ENCODE measurements at regions not wholly inside any gene's neighbourhood (a gene's known extent, or its start where the extent isn't known, plus 50 kb on each side); places are given as distances from the start of the nearest gene placed in this dataset.
"Not testable (repeated sequence)": the region's sequence is repeated elsewhere in the genome, so short reads cannot be mapped to it uniquely, and the experiment has no call there.

DNA sequence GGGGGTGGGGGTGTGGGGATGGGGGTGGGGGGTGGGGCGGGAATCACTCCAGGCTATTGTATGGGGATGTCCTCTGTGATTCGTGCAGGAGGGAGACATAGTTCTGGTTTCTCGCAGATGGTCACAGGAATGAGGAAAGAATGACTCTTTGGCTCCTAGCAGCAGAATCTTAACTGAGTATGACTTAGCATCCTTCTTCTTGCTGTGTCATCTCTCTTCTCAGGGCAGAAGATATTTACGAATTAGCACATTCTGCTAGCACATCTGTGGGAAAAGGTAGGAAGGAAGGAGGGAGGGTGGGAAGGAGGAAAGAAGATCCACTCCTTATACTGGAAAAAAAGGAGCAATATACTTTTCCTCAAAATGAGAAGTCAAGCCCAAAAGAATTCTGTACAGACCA lies 686.8 kb upstream of the DEFB115 start:
- H3K4me3 ChIP-seq; H3K9me3 ChIP-seq; H3K27ac ChIP-seq; H3K36me3 ChIP-seq; H3K27me3 ChIP-seq; DNase-seq (ENCODE audit: low spot score in 2 of 2); H3K4me1 ChIP-seq: not testable (repeated sequence)
- 71% methylated on average over 4 of the region's 4 CpGs for WGBS

GRCh38 chr20:30574337-30574736 lies 683.1 kb upstream of the DEFB115 start:
- H3K4me3 ChIP-seq; DNase-seq (ENCODE audit: low spot score in 2 of 2); H3K4me1 ChIP-seq; H3K27ac ChIP-seq; H3K27me3 ChIP-seq; H3K9me3 ChIP-seq; H3K36me3 ChIP-seq: not testable (repeated sequence)
- 64% methylated on average over 2 of the region's 2 CpGs for WGBS

GRCh38 chr20:30579069-30579468 lies 678.4 kb upstream of the DEFB115 start:
- 61% methylated on average over 6 of the region's 6 CpGs for WGBS
- peak overlapping the region; percentile 51 for H3K4me3 ChIP-seq
- not testable (repeated sequence) for H3K27ac ChIP-seq

DNA sequence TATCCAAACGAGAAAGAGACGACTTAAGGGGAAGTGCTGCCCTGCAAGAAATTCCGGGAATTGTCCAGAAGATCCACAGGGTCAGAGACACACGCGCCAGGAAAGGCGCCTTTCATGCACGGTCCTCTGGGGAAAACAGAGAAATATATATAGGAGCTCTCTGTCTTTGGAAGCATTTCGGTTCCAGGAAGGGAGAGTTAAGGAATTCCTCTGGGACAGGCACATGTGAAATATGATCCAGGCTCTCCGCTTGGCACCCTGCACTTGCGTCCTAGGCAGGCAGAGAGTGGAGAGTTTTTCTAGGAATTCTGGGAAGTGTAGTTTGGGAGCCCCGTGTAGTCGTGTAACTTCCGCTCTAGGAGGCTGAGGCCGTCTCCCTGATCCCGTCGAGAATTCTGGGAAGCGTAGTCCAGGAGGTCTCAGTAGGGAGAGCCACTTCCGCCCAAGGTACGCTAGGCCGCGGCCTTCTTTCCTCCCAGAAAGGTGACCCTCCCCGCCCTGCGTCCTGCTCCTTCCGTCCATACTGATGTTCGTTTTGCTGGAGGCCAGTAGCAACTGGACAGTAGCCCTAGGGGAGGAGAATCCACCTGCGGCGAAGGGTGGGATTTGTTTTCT lies 677.5 kb upstream of the DEFB115 start:
- not testable (repeated sequence) for DNase-seq (ENCODE audit: low spot score in 2 of 2)
- H3K27ac ChIP-seq = peak overlapping the region; percentile 41
- peak in 1 of 3 donors; percentile 7 for TF ChIP-seq POLR2AphosphoS5 (IDR thresholded peaks at IDR 0.05)

More at GRCh38 chr20:30579069-30579468, 678.4 kb upstream of the DEFB115 start:
- H3K27me3 ChIP-seq; H3K36me3 ChIP-seq; DNase-seq (ENCODE audit: low spot score in 2 of 2); H3K9me3 ChIP-seq; H3K4me1 ChIP-seq: not testable (repeated sequence)

DNA sequence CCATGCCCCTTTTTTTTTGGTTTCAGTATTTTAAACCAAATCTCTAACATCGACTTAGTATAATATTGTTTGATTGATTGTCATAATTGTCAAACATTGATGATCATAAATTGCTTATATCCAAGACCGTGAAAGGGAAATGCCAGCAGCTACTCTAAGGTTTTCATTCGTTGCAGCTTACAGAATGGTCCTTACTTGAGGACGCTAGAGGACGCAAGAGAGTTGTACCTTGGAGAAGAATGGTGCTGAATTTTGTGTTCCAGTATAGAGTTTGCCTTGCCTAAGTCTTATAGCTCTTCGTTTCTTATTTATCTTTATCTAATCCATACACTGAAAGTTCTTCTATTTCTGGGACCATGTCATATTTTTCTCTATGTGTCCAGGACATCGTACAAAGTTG lies 675.6 kb upstream of the DEFB115 start:
- 38% methylated on average over 7 of the region's 7 CpGs for WGBS
- not testable (repeated sequence) for H3K27ac ChIP-seq; H3K27me3 ChIP-seq; DNase-seq (ENCODE audit: low spot score in 2 of 2); H3K36me3 ChIP-seq; H3K9me3 ChIP-seq; H3K4me3 ChIP-seq
- H3K4me1 ChIP-seq = peaks cover 16% of the 10 kb centered on the region

More for the DNA sequence above, 677.5 kb upstream of the DEFB115 start:
- H3K36me3 ChIP-seq, H3K9me3 ChIP-seq, H3K4me1 ChIP-seq, H3K27me3 ChIP-seq: not testable (repeated sequence)
- 23% methylated on average over 26 of the region's 27 CpGs for WGBS
- H3K4me3 ChIP-seq = peak overlapping the region; percentile 51

DNA sequence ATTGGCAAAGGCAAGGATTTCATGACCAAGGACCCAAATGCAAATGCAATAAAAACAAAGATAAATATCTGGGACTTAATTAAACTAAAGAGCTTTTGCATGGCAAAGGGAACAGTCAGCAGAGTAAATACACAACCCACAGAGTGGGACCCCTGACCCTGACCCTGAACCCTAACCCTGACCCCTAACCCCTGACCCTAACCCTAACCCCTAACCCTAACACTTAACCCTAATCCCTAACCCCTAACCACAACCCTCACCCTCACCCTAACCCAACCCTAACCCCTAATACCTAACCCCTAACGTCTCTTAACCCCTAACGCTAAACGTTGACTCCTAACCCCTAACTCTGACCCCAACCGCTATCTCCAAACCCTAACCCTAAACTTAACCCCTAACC lies 673.1 kb upstream of the DEFB115 start:
- not testable (repeated sequence) for H3K36me3 ChIP-seq; H3K9me3 ChIP-seq; H3K27ac ChIP-seq; H3K27me3 ChIP-seq; DNase-seq (ENCODE audit: low spot score in 2 of 2)
- 83% methylated on average over 4 of the region's 4 CpGs for WGBS
- H3K4me1 ChIP-seq = peaks cover 16% of the 10 kb centered on the region
- H3K4me3 ChIP-seq = peak overlapping the region; percentile 54

DNA sequence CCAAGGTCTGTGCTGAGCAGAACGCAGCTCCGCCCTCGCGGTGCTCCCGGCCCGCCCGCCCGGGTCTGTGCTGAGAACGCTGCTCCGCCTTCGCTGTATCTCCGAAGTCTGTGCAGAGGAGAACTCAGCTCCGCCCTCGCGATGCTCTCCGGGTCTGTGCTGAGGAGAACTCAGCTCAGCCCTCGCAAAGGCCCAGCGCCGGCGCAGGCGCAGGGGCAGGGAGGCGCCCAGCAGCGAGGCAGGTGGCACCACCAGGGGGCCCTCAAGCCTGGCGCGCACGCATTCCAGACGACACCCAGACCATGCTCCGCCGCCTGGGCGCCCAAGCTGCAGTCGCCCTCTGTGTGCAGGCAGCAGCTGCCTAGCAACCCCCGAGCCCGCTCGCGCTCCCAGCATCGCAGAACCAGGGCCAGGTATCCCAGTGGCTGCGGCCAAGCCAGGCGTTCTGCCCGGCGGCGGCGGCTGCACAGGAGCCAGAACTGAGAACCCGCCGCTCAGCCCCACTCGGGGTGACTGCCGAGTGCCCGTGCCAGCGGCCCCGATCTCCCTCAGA lies 672.1 kb upstream of the DEFB115 start:
- WGBS = 11% methylated on average over 7 of the region's 49 CpGs
- Histone ChIP-seq H3K4me3 (peak overlapping the region; percentile 54), H3K4me1 (peaks cover 16% of the 10 kb centered on the region)
- DNase-seq (ENCODE audit: low spot score in 2 of 2); H3K27me3 ChIP-seq; H3K9me3 ChIP-seq; H3K36me3 ChIP-seq; H3K27ac ChIP-seq: not testable (repeated sequence)
- TF ChIP-seq CTCF (IDR thresholded peaks at IDR 0.05) = peak in 1 of 2 donors; percentile 80

GRCh38 chr20:30586178-30586577 lies 671.3 kb upstream of the DEFB115 start:
- DNase-seq (ENCODE audit: low spot score in 2 of 2); H3K36me3 ChIP-seq; H3K9me3 ChIP-seq; H3K27ac ChIP-seq; H3K27me3 ChIP-seq: not testable (repeated sequence)
- 24% methylated on average over 15 of the region's 30 CpGs for WGBS
- H3K4me3 ChIP-seq = peak overlapping the region; percentile 54
- H3K4me1 ChIP-seq = peaks cover 16% of the 10 kb centered on the region

DNA sequence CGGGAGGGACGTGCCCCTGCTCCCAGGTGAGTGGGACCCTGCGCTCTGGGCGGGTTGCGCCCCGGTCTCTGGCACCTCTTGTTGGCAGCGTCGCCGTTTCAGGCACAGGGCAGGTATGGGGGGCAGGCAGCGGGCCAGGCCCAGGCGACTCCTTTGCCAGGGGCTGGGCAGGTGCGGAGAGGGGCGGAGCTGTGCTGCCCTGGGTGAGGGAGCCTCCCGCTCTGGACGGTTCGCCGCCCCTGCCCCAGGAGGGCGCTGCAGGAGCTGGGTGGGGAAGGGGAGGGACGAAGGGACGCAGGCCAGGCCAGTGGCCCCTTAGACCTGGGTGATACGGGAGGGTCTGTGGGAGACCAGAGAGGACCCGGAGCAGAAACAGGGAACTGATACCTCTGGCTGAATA lies 663.9 kb upstream of the DEFB115 start:
- Histone ChIP-seq H3K36me3 (no peaks in the 10 kb centered on the region), H3K9me3 (no peaks in the 10 kb centered on the region), H3K27me3 (no peaks in the 10 kb centered on the region), H3K27ac (no peak overlapping the region), H3K4me3 (no peak overlapping the region), H3K4me1 (no peaks in the 10 kb centered on the region)
- DNase-seq (ENCODE audit: low spot score in 2 of 2) = no peak
- 72% methylated on average over 22 of the region's 22 CpGs for WGBS
- no peak for TF ChIP-seq CTCF (IDR thresholded peaks at IDR 0.05)
- no peak for TF ChIP-seq EP300 (IDR thresholded peaks at IDR 0.05)
- TF ChIP-seq POLR2A (IDR thresholded peaks at IDR 0.05) = no peak
- TF ChIP-seq POLR2AphosphoS5 (IDR thresholded peaks at IDR 0.05) = no peak
